Suprapubic skin (tissue), 3 donors: ENCODE measurements at regions not wholly inside any gene's neighbourhood (a gene's known extent, or its start where the extent isn't known, plus 50 kb on each side); places are given as distances from the start of the nearest gene placed in this dataset.

Experiments
- POLR2AphosphoS5 ChIP-seq, 3 donors: sonication (generic); formaldehyde crosslinking; IDR thresholded peaks; one replicate each; pipeline ENCODE4 v1.6.1; 2017; ENCODE audit warnings: antibody characterized with exemption in 3 of 3
- TF ChIP-seq, protein P1 (sequence below), 2 donors: fragments of 200-600 bp in 1 of 2; fragments of 450-650 bp in 1 of 2; sonication (generic) in 1 of 2; IDR thresholded peaks; one replicate each; pipeline ENCODE4 v1.5.1; 2016 to 2019; ENCODE audit warnings: antibody characterized with exemption in 2 of 2, mild to moderate bottlenecking in 1 of 2, moderate library complexity in 1 of 2

DNA sequence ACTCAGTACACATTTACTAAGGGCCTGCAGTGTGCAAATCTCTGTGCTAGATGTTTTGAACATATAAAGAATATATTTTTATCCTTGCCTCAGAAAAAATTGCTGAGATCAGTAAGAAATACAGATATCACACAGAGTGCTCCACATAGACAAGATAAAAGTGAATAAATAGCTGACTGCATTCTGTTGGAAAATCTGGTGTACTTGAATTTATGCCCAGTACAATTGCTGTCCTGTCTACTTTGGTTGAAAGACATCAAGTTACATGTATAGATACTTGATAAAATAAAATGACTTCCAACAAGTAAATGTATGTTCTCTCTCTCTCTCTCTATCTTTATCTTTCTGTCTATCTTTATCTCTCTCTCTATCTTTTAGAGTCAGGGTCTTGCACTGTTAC lies 381.2 kb upstream of the CBLB start:
- TF ChIP-seq, protein P1, sequence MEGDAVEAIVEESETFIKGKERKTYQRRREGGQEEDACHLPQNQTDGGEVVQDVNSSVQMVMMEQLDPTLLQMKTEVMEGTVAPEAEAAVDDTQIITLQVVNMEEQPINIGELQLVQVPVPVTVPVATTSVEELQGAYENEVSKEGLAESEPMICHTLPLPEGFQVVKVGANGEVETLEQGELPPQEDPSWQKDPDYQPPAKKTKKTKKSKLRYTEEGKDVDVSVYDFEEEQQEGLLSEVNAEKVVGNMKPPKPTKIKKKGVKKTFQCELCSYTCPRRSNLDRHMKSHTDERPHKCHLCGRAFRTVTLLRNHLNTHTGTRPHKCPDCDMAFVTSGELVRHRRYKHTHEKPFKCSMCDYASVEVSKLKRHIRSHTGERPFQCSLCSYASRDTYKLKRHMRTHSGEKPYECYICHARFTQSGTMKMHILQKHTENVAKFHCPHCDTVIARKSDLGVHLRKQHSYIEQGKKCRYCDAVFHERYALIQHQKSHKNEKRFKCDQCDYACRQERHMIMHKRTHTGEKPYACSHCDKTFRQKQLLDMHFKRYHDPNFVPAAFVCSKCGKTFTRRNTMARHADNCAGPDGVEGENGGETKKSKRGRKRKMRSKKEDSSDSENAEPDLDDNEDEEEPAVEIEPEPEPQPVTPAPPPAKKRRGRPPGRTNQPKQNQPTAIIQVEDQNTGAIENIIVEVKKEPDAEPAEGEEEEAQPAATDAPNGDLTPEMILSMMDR (IDR thresholded peaks at IDR 0.05), result no peak
- TF ChIP-seq POLR2AphosphoS5 (IDR thresholded peaks at IDR 0.05), result no peak
